ENCODE measurements at regions not wholly inside any gene's neighbourhood (a gene's known extent, or its start where the extent isn't known, plus 50 kb on each side); places are given as distances from the start of the nearest gene placed in this dataset.
A peak's percentile ranks its signal among the peaks of the same experiment; 100 is the strongest.

DNA sequence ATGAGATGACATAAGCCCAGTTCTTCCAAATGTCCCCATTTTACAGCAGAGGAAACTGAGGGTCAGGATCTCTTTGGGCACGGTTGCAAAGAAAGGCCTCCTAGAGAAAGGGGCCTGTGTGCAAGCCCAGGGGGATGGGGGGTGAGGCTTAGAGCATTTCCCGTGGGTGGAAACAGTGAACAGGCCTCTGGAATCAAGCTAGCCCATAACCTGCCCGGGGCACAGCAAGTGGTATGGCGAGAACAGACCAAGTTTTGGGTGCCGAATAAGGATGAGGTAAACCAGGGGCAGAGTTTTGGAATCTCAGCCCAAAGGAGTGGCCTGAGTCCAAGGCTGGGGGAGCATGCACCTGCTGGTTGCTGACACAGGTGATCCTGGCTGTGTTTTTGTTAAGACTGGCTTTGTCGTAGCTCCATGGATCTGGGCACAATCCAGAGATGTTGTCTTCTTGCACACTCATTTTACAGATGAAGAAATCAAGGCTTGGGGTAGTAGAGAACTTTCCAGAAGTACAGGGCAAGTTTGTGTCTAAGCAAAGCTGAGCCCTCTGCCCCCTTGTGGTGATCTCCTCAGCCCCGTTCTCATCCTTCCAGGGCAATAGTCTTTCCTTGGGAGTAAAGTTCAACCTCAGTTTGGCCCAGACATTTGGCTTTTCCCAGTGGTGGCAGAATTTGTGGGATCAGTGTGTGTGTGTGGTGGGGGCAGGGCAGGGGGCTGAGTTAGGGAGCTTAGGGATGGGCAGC, 53.5 kb upstream of the MYEOV start:
- Histone ChIP-seq H4K20me1 (no peaks in the 10 kb centered on the region), H3K4me3 (no peak overlapping the region), H3K36me3 (no peaks in the 10 kb centered on the region), H3K9me3 (replicated peaks in 1 of 11) (peaks cover 0 to 7% (median 0%) of the 10 kb centered on the region in 11 experiments; a peak in 4 of 22 replicates), H3K27me3 (no peaks in the 10 kb centered on the region), H3K9ac (no peak overlapping the region), H3K27ac (no peak overlapping the region), H3K4me2 (no peak overlapping the region), H3K4me1 (peaks cover 14 to 18% (median 16%) of the 10 kb centered on the region in 10 experiments)
- no peak for TF ChIP-seq Cebpa-rat (IDR thresholded peaks at IDR 0.05)

DNA sequence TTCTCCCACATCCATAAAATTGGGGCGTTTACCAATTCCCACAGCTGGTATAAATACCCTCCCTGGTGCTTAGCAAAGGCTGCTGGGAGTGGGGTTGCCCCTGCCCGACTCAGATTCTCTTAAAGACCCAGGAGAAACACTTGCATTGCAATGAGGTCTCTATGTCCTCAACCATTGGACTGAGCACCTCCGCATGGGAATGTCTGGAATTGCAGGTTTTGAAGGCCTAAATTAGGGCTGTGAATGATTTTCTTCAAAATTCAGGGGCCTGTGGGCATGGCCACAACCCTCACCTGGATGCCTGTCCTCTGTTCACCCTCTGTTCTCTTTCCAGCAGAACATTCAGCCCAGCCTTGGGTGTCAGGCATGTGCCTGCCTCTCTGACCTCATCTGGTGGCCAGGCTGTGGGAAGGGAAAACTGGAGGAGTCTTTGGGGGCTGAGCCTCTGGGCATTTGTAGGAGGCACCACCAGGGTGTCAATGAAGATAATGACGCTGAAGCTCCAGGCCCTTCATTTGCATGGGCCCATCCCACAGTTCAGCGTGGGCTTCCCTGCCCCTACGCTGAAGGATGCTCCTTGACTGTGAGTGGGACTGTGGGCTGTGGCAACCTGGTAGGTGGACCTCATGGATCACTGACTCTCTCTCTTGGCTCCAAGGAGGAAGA, 52.7 kb upstream of the MYEOV start:
- H3K4me2 ChIP-seq = peak overlapping the region in 10 of 11 experiments; percentile 28 to 67 (median 46); a peak in 17 of 22 replicates
- no peak overlapping the region for H3K9ac ChIP-seq
- no peaks in the 10 kb centered on the region for H4K20me1 ChIP-seq
- H3K27ac ChIP-seq = peak overlapping the region in 8 of 11 experiments; percentile 46 to 78 (median 66); a peak in 14 of 22 replicates
- no peaks in the 10 kb centered on the region for H3K27me3 ChIP-seq
- no peaks in the 10 kb centered on the region for H3K36me3 ChIP-seq
- H3K9me3 ChIP-seq (replicated peaks in 1 of 11) = peaks cover 0 to 7% (median 0%) of the 10 kb centered on the region in 11 experiments; a peak in 4 of 22 replicates
- H3K4me3 ChIP-seq = no peak overlapping the region
- peaks cover 14 to 18% (median 16%) of the 10 kb centered on the region in 10 experiments for H3K4me1 ChIP-seq
- no peak for TF ChIP-seq Cebpa-rat (IDR thresholded peaks at IDR 0.05)

GRCh38 chr11:69241844-69242243, 52.1 kb upstream of the MYEOV start:
- H3K4me1 ChIP-seq = peaks cover 14 to 18% (median 16%) of the 10 kb centered on the region in 10 experiments
- H3K27me3 ChIP-seq = no peaks in the 10 kb centered on the region
- H3K9ac ChIP-seq = peak overlapping the region in 1 of 11 experiments; percentile 41; a peak in 1 of 22 replicates
- no peak overlapping the region for H3K4me3 ChIP-seq
- H3K27ac ChIP-seq = peak overlapping the region in 10 of 11 experiments; percentile 40 to 78 (median 62); a peak in 18 of 22 replicates
- no peaks in the 10 kb centered on the region for H4K20me1 ChIP-seq
- no peaks in the 10 kb centered on the region for H3K36me3 ChIP-seq
- peaks cover 0 to 7% (median 0%) of the 10 kb centered on the region in 11 experiments; a peak in 4 of 22 replicates for H3K9me3 ChIP-seq (replicated peaks in 1 of 11)
- TF ChIP-seq Cebpa-rat (IDR thresholded peaks at IDR 0.05) = 0 out of 22 replicates have a peak, but pooled peaks of 2 of the 11 experiments have one; percentile 19 to 30
- H3K4me2 ChIP-seq = peak overlapping the region; percentile 28 to 67 (median 46)

- no peak overlapping the region for H3K4me3 ChIP-seq
- H3K27me3 ChIP-seq = no peaks in the 10 kb centered on the region
- H3K4me2 ChIP-seq = peak overlapping the region; percentile 41 to 67 (median 54)
- peaks cover 14 to 18% (median 16%) of the 10 kb centered on the region in 10 experiments for H3K4me1 ChIP-seq
- H3K9ac ChIP-seq = peak overlapping the region in 5 of 11 experiments; percentile 15 to 49 (median 30); a peak in 5 of 22 replicates
- peak overlapping the region in 10 of 11 experiments; percentile 40 to 78 (median 62); a peak in 20 of 22 replicates for H3K27ac ChIP-seq
- peaks cover 0 to 7% (median 0%) of the 10 kb centered on the region in 11 experiments; a peak in 4 of 22 replicates for H3K9me3 ChIP-seq (replicated peaks in 1 of 11)
- H3K36me3 ChIP-seq = no peaks in the 10 kb centered on the region
- no peaks in the 10 kb centered on the region for H4K20me1 ChIP-seq
- peak in 1 of 11 experiments; percentile 1; a peak in 1 of 22 replicates for TF ChIP-seq Cebpa-rat (IDR thresholded peaks at IDR 0.05)
Measured at GRCh38 chr11:69242266-69242920, 51.6 kb upstream of the MYEOV start.

DNA sequence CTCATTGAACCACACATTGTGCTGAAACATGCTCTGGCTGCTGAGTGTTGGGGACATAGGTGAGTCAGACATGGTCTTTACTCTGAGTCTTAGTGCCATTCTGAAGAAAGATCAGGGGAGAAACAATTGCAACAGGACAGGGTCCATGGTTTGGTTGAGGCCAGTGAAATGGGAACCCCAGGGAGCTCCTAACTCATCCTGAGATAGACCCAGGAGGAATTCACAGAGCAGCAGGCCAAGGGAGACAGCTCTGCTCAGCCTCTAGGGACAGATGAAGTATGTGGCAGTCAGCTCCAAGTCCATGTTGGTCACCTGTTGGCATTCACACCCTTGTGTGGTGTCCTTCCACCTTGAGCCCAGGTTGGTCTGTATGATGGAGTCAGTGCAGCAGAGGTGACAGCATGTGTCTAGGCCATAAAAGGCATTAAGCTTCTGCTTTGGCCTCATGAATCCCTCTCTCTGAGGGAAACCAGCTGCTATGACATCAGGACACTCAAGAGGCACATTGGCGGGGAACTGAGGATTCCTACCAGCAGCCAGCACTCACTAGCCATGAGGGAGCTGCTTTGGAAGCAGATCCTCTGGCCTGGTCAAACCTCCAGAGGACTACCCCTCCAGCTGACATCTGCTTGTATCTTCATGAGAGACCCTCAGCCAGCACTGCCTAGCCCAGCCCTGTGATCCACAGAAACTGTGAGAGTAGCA, 50.3 kb upstream of the MYEOV start:
- Histone ChIP-seq H3K4me1 (peaks cover 14 to 18% (median 16%) of the 10 kb centered on the region in 10 experiments), H3K27me3 (no peaks in the 10 kb centered on the region), H3K27ac (no peak overlapping the region), H3K4me3 (no peak overlapping the region), H3K9me3 (replicated peaks in 1 of 11) (peaks cover 0 to 7% (median 0%) of the 10 kb centered on the region in 11 experiments; a peak in 4 of 22 replicates), H3K9ac (no peak overlapping the region), H4K20me1 (no peaks in the 10 kb centered on the region), H3K36me3 (no peaks in the 10 kb centered on the region), H3K4me2 (no peak overlapping the region)
- TF ChIP-seq Cebpa-rat (IDR thresholded peaks at IDR 0.05) = no peak

Data from BLaER1 treated with 17β-estradiol and CSF1 and Interleukin-3, amounts not matched to agents 10 nM and 100 nM (cell line).